GM13977 (cell line): ENCODE measurements at regions not wholly inside any gene's neighbourhood (a gene's known extent, or its start where the extent isn't known, plus 50 kb on each side); places are given as distances from the start of the nearest gene placed in this dataset.

Experiments
- DNase-seq: peaks from one replicate; pipeline ENCODE4 v3.0.0; 2012; ENCODE audit warnings: low spot score
- CTCF ChIP-seq: IDR thresholded peaks from 2 replicates; pipeline ENCODE4 v1.5.1; 2012; ENCODE audit warnings: mild to moderate bottlenecking, control low read depth; ENCODE audit not compliant: insufficient read depth; ENCODE audit errors: extremely low read depth, missing control alignments
- in situ Hi-C: fragments of 300-500 bp; cut with MboI; formaldehyde crosslinking; loops from one replicate; pipeline ENCODE4 v1.12.0; 2022; ENCODE audit warnings: low sequenced_read_pairs, low pct_unique_long_range_greater_than_20kb, mixed read lengths, inconsistent platforms; ENCODE audit not compliant: unreplicated experiment

- DNase-seq, result no peak
- no peak for TF ChIP-seq CTCF
- in situ Hi-C loops, result no loop called here
Observed at GRCh38 chr18:51447351-51448342, 250.2 kb upstream of the MEX3C start.

GRCh38 chr18:51448949-51449348, 251.5 kb upstream of the MEX3C start:
- TF ChIP-seq CTCF, result no peak
- in situ Hi-C loops, result no loop called here
- no peak for DNase-seq

GRCh38 chr18:51453594-51453993, 256.1 kb upstream of the MEX3C start:
- in situ Hi-C loops, result no loop called here
- no peak for TF ChIP-seq CTCF
- DNase-seq, result no peak

- DNase-seq, result no peak
- in situ Hi-C loops, result no loop called here
- no peak for TF ChIP-seq CTCF
Observed at GRCh38 chr18:51458861-51459260, 261.4 kb upstream of the MEX3C start.

- no peak for TF ChIP-seq CTCF
- in situ Hi-C loops, result no loop called here
- no peak for DNase-seq
Observed at GRCh38 chr18:51461956-51462355, 264.5 kb upstream of the MEX3C start.

- in situ Hi-C loops, result no loop called here
- DNase-seq, result no peak
- no peak for TF ChIP-seq CTCF
Observed at GRCh38 chr18:51463483-51464136, 266.1 kb upstream of the MEX3C start.
